ENCODE measurements at regions not wholly inside any gene's neighbourhood (a gene's known extent, or its start where the extent isn't known, plus 50 kb on each side); places are given as distances from the start of the nearest gene placed in this dataset.

- Histone ChIP-seq H3K14ac (ENCODE audit: low read length) (no peak overlapping the region), H3K9me3 (ENCODE audit: insufficient read depth, low read depth, low read length) (no peaks in the 10 kb centered on the region), H2BK5ac (ENCODE audit: low read depth, low read length, poor library complexity) (no peak overlapping the region), H4K12ac (ENCODE audit: low read depth, low read length) (no peak overlapping the region), H3K23ac (ENCODE audit: low read length) (no peak overlapping the region), H2BK120ac (ENCODE audit: insufficient read depth, low read length, poor library complexity) (no peak overlapping the region), H2AK5ac (ENCODE audit: low read length) (no peak overlapping the region), H3K18ac (ENCODE audit: low read length) (no peak overlapping the region), H3K4me1 (ENCODE audit: control insufficient read depth in 1 of 2, insufficient read depth in 2 of 2, low read length in 2 of 2) (no peaks in the 10 kb centered on the region), H2BK12ac (ENCODE audit: low read length) (no peak overlapping the region), H4K8ac (ENCODE audit: low read depth, low read length) (no peak overlapping the region), H3K27ac (ENCODE audit: low read depth, low read length) (no peak overlapping the region), H3K79me2 (ENCODE audit: control insufficient read depth, insufficient read depth, low read length, poor library complexity) (no peaks in the 10 kb centered on the region), H3K4me3 (ENCODE audit: low read depth, low read length) (no peak overlapping the region), H3K9ac (ENCODE audit: low read length) (no peak overlapping the region), H2AFZ (ENCODE audit: insufficient read depth, low read length, poor library complexity) (no peak overlapping the region), H3K36me3 (ENCODE audit: control insufficient read depth in 1 of 2, insufficient read depth in 2 of 2, low read length in 2 of 2) (no peaks in the 10 kb centered on the region), H4K91ac (ENCODE audit: low read depth, low read length) (no peak overlapping the region), H3K79me1 (ENCODE audit: low read length) (no peaks in the 10 kb centered on the region), H3K4ac (ENCODE audit: low read depth, low read length) (no peak overlapping the region), H3K4me2 (ENCODE audit: low read length) (no peak overlapping the region), H3K27me3 (ENCODE audit: insufficient read depth, low read length) (no peaks in the 10 kb centered on the region)
- no peak for DNase-seq
- WGBS (ENCODE audit: extremely low coverage, insufficient coverage, insufficient read length) = no CpG with 5 or more reads among the region's 1 CpG
Observed at GRCh38 chr3:74281705-74282104, 332.8 kb downstream of the CNTN3 start.

GRCh38 chr3:74273555-74274402 lies 340.7 kb downstream of the CNTN3 start:
- no peak for DNase-seq
- no peak overlapping the region for H2AK5ac ChIP-seq (ENCODE audit: low read length)
- no peak overlapping the region for H3K23ac ChIP-seq (ENCODE audit: low read length)
- no peaks in the 10 kb centered on the region for H3K79me2 ChIP-seq (ENCODE audit: control insufficient read depth, insufficient read depth, low read length, poor library complexity)
- H2BK12ac ChIP-seq (ENCODE audit: low read length) = no peak overlapping the region
- no peak overlapping the region for H3K4me2 ChIP-seq (ENCODE audit: low read length)
- H4K12ac ChIP-seq (ENCODE audit: low read depth, low read length) = no peak overlapping the region
- H3K9ac ChIP-seq (ENCODE audit: low read length) = no peak overlapping the region
- H3K79me1 ChIP-seq (ENCODE audit: low read length) = no peaks in the 10 kb centered on the region
- no peak overlapping the region for H4K8ac ChIP-seq (ENCODE audit: low read depth, low read length)
- H2AFZ ChIP-seq (ENCODE audit: insufficient read depth, low read length, poor library complexity) = no peak overlapping the region
- H2BK120ac ChIP-seq (ENCODE audit: insufficient read depth, low read length, poor library complexity) = no peak overlapping the region
- H3K4ac ChIP-seq (ENCODE audit: low read depth, low read length) = no peak overlapping the region
- no peak overlapping the region for H3K18ac ChIP-seq (ENCODE audit: low read length)
- no peak overlapping the region for H3K27ac ChIP-seq (ENCODE audit: low read depth, low read length)
- no CpG with 5 or more reads among the region's 12 CpGs for WGBS (ENCODE audit: extremely low coverage, insufficient coverage, insufficient read length)
- H3K36me3 ChIP-seq (ENCODE audit: control insufficient read depth in 1 of 2, insufficient read depth in 2 of 2, low read length in 2 of 2) = no peaks in the 10 kb centered on the region
- no peak overlapping the region for H4K91ac ChIP-seq (ENCODE audit: low read depth, low read length)
- H3K4me1 ChIP-seq (ENCODE audit: control insufficient read depth in 1 of 2, insufficient read depth in 2 of 2, low read length in 2 of 2) = no peaks in the 10 kb centered on the region
- no peaks in the 10 kb centered on the region for H3K27me3 ChIP-seq (ENCODE audit: insufficient read depth, low read length)
- H2BK5ac ChIP-seq (ENCODE audit: low read depth, low read length, poor library complexity) = no peak overlapping the region
- H3K9me3 ChIP-seq (ENCODE audit: insufficient read depth, low read depth, low read length) = no peaks in the 10 kb centered on the region
- H3K4me3 ChIP-seq (ENCODE audit: low read depth, low read length) = no peak overlapping the region
- no peak overlapping the region for H3K14ac ChIP-seq (ENCODE audit: low read length)

- H3K27ac ChIP-seq (ENCODE audit: low read depth, low read length) = no peak overlapping the region
- no peak overlapping the region for H2AFZ ChIP-seq (ENCODE audit: insufficient read depth, low read length, poor library complexity)
- no peak overlapping the region for H2AK5ac ChIP-seq (ENCODE audit: low read length)
- no peak overlapping the region for H3K4me3 ChIP-seq (ENCODE audit: low read depth, low read length)
- H3K4me2 ChIP-seq (ENCODE audit: low read length) = no peak overlapping the region
- no peaks in the 10 kb centered on the region for H3K79me2 ChIP-seq (ENCODE audit: control insufficient read depth, insufficient read depth, low read length, poor library complexity)
- H4K12ac ChIP-seq (ENCODE audit: low read depth, low read length) = no peak overlapping the region
- DNase-seq = no peak
- H4K91ac ChIP-seq (ENCODE audit: low read depth, low read length) = no peak overlapping the region
- no peak overlapping the region for H3K4ac ChIP-seq (ENCODE audit: low read depth, low read length)
- H3K4me1 ChIP-seq (ENCODE audit: control insufficient read depth in 1 of 2, insufficient read depth in 2 of 2, low read length in 2 of 2) = no peaks in the 10 kb centered on the region
- H2BK5ac ChIP-seq (ENCODE audit: low read depth, low read length, poor library complexity) = no peak overlapping the region
- no peaks in the 10 kb centered on the region for H3K79me1 ChIP-seq (ENCODE audit: low read length)
- no peaks in the 10 kb centered on the region for H3K9me3 ChIP-seq (ENCODE audit: insufficient read depth, low read depth, low read length)
- H3K14ac ChIP-seq (ENCODE audit: low read length) = no peak overlapping the region
- no peak overlapping the region for H3K9ac ChIP-seq (ENCODE audit: low read length)
- H4K8ac ChIP-seq (ENCODE audit: low read depth, low read length) = no peak overlapping the region
- H3K27me3 ChIP-seq (ENCODE audit: insufficient read depth, low read length) = no peaks in the 10 kb centered on the region
- no peak overlapping the region for H3K23ac ChIP-seq (ENCODE audit: low read length)
- no CpG with 5 or more reads among the region's 4 CpGs for WGBS (ENCODE audit: extremely low coverage, insufficient coverage, insufficient read length)
- H2BK120ac ChIP-seq (ENCODE audit: insufficient read depth, low read length, poor library complexity) = no peak overlapping the region
- H3K36me3 ChIP-seq (ENCODE audit: control insufficient read depth in 1 of 2, insufficient read depth in 2 of 2, low read length in 2 of 2) = no peaks in the 10 kb centered on the region
- no peak overlapping the region for H3K18ac ChIP-seq (ENCODE audit: low read length)
- no peak overlapping the region for H2BK12ac ChIP-seq (ENCODE audit: low read length)
Observed at GRCh38 chr3:74273091-74273490, 341.4 kb downstream of the CNTN3 start.

- no peak overlapping the region for H2AK5ac ChIP-seq (ENCODE audit: low read length)
- no peak overlapping the region for H3K9ac ChIP-seq (ENCODE audit: low read length)
- no peak overlapping the region for H3K23ac ChIP-seq (ENCODE audit: low read length)
- H4K8ac ChIP-seq (ENCODE audit: low read depth, low read length) = no peak overlapping the region
- H3K9me3 ChIP-seq (ENCODE audit: insufficient read depth, low read depth, low read length) = no peaks in the 10 kb centered on the region
- no peak overlapping the region for H4K12ac ChIP-seq (ENCODE audit: low read depth, low read length)
- H3K4me3 ChIP-seq (ENCODE audit: low read depth, low read length) = no peak overlapping the region
- H3K36me3 ChIP-seq (ENCODE audit: control insufficient read depth in 1 of 2, insufficient read depth in 2 of 2, low read length in 2 of 2) = no peaks in the 10 kb centered on the region
- no peak overlapping the region for H2BK5ac ChIP-seq (ENCODE audit: low read depth, low read length, poor library complexity)
- H3K79me1 ChIP-seq (ENCODE audit: low read length) = no peaks in the 10 kb centered on the region
- H3K27me3 ChIP-seq (ENCODE audit: insufficient read depth, low read length) = no peaks in the 10 kb centered on the region
- no peak overlapping the region for H3K14ac ChIP-seq (ENCODE audit: low read length)
- no peak overlapping the region for H4K91ac ChIP-seq (ENCODE audit: low read depth, low read length)
- H2AFZ ChIP-seq (ENCODE audit: insufficient read depth, low read length, poor library complexity) = no peak overlapping the region
- no peak overlapping the region for H3K4me2 ChIP-seq (ENCODE audit: low read length)
- DNase-seq = no peak
- H2BK120ac ChIP-seq (ENCODE audit: insufficient read depth, low read length, poor library complexity) = no peak overlapping the region
- H3K27ac ChIP-seq (ENCODE audit: low read depth, low read length) = no peak overlapping the region
- no peak overlapping the region for H3K18ac ChIP-seq (ENCODE audit: low read length)
- H3K79me2 ChIP-seq (ENCODE audit: control insufficient read depth, insufficient read depth, low read length, poor library complexity) = no peaks in the 10 kb centered on the region
- no peak overlapping the region for H2BK12ac ChIP-seq (ENCODE audit: low read length)
- no CpG with 5 or more reads among the region's 4 CpGs for WGBS (ENCODE audit: extremely low coverage, insufficient coverage, insufficient read length)
- H3K4me1 ChIP-seq (ENCODE audit: control insufficient read depth in 1 of 2, insufficient read depth in 2 of 2, low read length in 2 of 2) = no peaks in the 10 kb centered on the region
- H3K4ac ChIP-seq (ENCODE audit: low read depth, low read length) = no peak overlapping the region
Observed at GRCh38 chr3:74271541-74271940, 342.9 kb downstream of the CNTN3 start.

All from trophoblast cell (in vitro differentiated cells and primary cell).